SK-MEL-5 (cell line): ENCODE measurements at regions not wholly inside any gene's neighbourhood (a gene's known extent, or its start where the extent isn't known, plus 50 kb on each side); places are given as distances from the start of the nearest gene placed in this dataset.
"Not testable (repeated sequence)": the region's sequence is repeated elsewhere in the genome, so short reads cannot be mapped to it uniquely, and the experiment has no call there.

Experiments
- DNase-seq: peaks from one replicate; pipeline ENCODE4 v3.0.0-alpha.2; 2016; ENCODE audit warnings: low read depth, low spot score
- in situ Hi-C: cut with HindIII; loops from 2 replicates; pipeline ENCODE4 v1.10.0; 2016; ENCODE audit warnings: low sequenced_read_pairs, high pct_unique_total_duplicates, low pct_unique_long_range_greater_than_20kb

DNA sequence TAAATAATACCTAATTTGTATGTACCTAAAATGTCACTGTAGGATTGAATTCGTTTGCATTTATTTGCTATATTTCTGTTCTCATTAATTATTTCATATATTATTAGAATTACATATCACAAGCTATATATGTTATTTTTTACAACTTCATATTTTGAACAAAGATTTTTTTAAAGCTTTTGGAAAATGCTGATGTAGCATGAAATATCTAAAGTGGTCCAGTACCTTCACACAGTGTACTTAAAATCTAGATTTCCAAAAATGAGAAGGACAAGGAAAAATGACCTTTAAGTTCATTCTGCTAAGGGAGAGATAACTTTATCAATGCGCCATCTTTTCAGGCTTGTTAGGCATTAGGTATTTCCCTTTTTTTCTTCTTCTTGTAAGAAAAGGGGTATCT is 71.8 kb downstream of the LARP7 start:
- in situ Hi-C loops: no loop called here
- no peak for DNase-seq

DNA sequence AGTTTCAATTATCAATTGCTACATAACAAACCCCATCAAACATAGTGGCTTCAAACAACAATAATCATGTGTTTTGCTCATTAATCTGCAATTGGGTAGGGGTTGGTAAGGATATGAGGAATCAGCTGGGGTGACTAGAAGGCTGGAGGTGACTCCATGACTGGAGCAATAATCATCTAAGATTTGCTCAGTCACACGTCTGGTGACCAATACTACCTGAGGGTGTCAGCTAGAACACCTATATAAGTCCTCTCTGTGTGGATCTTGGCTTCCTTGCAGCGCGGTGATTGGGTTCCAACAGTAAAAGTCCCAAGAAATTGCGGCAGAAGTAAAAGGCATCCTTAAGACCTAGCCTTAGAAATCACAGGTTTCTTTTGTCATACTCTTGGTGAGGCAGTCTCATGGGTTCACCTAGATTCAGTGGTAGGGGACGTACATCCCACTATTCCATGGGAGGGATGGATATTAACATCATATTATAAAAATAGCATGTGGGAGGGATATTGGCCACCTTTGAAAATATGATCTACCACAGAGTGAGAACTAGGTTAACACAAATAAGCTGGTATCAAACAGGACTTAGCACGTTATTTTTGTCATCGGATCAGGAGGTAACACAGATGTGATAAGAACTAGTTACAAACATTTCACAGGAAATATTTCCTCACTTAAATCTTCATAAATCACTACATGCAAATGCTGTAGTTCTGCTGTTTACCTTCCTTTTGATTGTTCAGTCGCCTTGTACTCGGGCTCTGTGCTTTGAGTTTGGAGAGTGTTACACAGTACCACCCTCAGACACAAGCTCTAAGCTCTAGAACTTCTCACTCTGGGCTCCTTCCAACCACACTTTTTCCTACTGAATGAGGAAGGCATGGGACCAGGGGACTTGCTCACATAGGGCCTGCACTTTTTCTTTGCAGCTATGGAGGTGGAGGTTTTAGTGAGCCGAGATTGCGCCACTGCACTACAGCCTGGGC is 78.3 kb downstream of the LARP7 start:
- in situ Hi-C loops: no loop called here
- no peak for DNase-seq

DNA sequence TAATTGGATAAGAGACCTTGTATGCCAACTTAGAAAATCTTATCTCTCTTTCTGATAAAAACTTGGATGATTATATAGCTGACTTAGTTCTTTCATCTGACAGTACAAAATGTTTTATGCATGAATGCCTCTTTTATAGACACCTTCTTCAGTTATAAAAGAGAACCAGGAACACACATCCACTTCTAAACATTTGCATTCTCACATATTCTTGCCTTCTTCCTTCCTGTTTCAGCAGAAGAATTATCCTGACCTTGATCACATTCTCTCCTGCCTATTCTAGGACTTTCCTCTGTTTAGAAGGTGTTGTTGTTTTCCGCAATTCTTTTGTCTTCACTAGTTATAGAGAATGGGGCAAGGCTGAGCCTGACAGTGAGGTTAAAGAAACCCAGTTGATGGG is 80.9 kb downstream of the LARP7 start:
- no peak for DNase-seq
- in situ Hi-C loops: no loop called here

DNA sequence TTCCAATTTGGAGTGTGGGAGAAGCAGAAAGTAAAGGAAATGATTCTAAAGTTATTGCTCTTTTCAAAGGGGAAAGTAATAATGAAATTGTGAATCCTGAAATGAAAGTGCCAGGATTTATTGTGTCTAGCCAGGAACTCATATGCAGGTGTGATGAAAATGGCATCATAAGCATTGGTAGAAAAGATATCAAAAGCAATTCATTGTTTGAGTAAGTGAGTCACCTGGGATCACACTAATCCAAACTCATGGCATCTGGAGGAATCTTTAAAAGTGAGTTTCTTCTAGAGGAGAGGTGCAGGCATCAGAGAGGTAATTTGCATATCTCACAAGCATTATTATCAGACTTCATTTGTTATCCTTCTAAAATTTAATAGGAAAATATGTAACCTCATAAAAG is 84.7 kb downstream of the LARP7 start:
- no peak for DNase-seq
- in situ Hi-C loops: no loop called here

DNA sequence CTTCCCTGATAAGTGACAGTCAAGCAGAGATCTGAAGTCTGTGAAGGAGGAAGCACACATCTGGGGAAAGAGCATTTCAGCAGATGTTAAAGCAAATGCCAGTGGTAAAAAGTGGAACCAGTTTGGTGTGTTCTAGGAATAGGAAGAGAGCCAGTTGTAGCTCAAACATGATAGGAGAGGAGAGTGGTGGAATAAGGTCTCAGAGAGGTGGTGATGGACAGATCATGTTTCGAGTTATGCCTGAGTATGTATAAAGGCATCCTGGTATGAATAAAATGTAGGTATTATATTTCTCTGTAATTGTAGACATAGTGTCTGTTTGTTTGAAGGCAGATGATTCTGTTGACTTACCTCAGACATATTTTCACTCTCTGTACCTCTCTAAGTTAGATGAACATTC is 89.1 kb downstream of the LARP7 start:
- in situ Hi-C loops: no loop called here
- no peak for DNase-seq

DNA sequence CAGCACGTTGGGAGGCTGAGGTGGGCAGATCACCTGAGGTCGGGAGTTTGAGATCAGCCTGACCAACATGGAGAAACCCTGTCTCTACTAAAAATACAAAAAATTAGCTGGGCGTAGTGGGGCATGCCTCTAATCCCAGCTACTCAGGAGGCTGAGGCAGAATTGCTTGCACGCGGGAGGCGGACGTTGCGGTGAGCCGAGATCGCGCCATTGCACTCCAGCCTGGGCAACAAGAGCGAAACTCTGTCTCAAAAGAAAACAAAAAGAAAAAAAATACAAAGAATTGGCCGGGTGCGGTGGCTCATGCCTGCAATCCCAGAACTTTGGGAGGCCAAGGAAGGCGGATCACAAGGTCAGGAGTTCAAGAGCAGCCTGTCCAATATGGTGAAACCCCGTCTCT is 90.8 kb downstream of the LARP7 start:
- DNase-seq, in situ Hi-C loops: not testable (repeated sequence)

DNA sequence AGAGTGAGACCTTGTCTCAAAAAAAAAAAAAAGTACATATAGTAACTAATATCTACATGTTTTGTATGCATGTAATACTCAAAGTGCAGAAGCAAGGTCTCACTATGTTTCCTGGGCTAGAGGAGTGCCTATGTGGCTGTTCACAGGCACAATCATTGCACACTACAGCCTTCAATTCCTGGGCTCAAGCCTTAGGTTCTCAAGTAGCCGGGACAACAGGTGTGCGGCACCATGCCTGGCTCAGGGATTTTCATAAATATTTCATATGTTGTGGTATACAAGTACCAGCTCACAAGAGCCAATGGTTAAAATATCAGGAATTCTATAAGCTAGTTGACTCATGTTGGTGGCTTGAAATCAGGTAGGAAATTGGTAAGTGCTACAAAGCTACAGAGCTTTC is 94.8 kb downstream of the LARP7 start:
- DNase-seq: no peak
- in situ Hi-C loops: no loop called here

DNA sequence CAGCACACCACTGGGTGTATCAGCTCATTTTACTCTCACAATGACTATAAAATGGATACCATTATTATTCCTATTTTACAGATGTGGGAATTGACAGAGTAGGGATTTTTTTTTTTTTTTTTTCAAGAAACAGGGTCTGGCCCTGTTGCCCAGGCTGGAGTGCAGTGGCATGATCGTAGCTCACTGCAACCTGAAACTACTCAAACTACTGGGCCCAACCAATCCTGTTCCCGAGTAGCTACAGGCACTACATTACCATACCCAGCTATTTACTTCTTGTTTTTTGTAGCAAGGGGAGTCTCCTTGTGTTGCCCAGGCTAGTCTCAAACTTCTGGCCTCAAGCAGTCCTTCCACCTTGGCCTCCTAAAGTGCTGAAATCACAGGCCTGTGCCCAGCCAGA is 95.2 kb downstream of the LARP7 start:
- in situ Hi-C loops: no loop called here
- DNase-seq: no peak

DNA sequence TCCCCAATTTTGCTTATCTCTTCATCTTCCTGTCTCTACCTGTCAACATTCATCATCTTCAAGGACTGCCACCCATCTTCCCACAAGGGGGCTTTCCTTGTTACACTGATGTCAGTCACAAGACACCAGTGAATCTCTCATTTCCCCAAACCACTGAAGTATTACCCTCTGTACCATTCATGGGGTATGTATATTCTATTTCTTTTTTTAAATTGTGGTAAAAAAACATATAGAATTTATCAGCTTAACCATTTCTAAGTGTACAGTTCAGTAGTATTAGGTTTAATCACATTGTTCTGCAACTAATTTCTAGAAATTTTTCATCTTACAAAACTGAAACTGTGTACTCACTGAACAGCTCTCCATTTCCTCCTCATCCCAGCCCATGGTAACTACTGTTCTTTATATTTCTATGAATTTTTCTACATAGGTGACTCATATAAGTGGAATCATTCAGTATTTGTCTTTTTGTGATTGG is 98.6 kb downstream of the LARP7 start:
- DNase-seq: no peak
- in situ Hi-C loops: no loop called here

DNA sequence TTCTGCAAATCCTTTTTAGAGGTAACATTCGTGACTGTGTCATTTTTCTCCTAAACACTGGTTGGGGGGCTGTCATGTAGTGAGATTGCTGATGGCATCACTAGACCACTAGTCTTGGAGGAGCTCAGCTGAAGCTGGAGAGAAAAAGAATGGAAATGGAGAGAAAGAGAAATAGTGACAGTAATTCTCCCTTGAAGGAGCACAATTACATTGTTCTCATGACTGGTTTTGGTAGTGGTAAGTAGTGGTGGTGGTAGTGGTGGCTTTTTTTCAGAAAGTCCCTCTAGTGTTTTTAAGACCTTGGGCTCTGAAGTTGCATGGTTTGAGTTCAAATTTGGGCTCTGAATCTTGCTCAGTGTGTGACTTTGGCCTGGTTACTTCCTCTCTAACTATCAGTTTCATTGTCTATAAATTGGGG is 99.8 kb downstream of the LARP7 start:
- DNase-seq: no peak
- in situ Hi-C loops: no loop called here

DNA sequence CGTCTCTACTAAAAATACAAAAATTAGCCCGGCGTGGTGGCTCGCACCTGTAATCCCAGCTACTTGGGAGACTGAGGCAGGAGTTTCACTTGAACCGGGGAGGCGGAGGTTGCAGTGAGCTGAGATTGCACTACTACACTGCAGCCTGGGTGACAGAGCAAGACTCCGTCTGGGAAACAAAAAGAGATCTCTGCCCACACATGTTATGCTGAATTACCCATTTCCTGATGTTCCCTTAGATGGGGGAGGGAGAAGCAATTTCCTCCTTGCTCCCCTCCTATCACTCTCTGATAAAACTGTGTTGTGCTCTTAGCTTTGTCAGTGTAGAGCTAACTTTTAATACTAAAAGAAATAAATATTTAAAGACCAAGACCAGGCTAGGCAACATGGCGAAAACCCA is 102.5 kb downstream of the LARP7 start:
- in situ Hi-C loops: no loop called here
- no peak for DNase-seq

DNA sequence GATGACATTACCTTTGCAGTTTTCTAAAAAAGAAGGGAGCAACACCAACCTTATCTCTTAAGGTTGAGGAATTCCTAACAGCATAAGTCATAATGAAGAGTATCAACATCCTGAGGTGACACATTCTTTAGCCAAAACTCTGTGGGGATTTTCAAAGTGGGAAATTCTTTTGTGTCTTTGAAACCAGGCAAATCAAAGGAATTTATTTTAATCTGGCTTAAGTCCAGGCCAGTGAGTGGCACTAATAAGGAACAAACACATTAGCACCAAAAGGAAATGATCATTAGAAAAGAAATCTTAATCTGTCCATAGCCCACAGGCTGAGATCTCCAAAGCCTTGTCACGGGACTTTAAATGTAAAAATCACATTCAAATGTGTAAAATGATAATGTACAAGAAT is 110.1 kb downstream of the LARP7 start:
- in situ Hi-C loops: no loop called here
- no peak for DNase-seq

DNA sequence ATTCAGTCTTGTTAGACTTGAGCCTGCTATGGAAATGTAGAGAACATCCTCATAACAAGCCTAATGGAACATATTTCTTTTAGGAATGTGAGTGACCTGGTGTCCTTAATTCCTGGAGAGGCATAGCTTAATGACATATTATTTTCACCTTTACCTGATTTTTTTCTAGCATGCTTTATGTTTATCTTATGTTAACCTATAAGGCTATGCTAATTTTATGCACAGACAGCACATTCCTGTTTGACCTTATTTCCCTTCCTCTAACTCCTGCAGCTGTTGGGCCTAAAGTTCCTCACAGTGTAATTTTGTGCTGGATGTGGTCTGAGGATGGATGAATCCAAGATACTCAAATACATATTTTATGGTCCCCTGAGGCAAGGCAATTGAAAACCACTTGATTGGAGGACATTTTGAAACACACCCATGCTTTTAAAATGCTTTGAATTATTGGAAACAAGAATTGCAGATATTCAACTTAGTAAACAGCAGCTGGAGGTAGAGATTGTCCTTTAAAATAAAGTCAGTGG is 111.5 kb downstream of the LARP7 start:
- in situ Hi-C loops: no loop called here
- DNase-seq: no peak

DNA sequence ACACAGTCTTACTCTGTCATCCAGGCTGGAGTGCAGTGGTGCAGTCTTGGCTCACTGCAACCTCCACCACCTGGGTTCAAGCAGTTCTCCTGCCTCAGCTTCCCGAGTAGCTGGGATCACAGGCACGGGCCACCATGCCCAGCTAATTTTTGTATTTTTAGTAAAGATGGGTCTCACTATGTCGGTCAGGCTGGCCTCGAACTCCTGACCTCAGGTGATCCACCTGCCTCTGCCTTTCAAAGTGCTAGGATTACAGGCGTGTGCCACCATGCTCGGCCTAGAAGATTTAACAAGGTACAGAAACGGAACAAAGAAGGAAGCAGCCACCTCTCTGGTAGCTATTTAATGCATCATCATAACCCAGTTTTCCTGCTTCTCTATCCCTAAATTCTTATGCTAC is 113.8 kb downstream of the LARP7 start:
- in situ Hi-C loops, DNase-seq: not testable (repeated sequence)

DNA sequence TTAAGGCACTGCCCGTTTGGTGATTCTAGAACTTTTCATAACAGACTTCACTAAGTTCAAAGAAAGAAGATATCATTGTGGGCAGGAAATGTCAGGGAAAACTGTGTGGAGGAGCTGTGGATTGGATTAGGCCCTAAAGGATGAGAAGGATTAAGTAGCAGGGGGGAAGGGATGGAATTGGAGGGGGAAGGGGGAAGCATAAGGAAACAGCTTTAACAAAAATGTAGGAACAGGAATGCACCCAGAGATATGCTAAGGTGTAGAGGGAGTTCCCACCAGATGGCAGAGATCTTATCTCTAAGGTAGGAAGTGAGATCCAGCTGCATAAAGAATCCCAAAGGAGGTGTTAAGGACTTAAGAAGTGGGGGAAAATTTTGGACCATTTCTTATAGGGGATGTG is 114.5 kb downstream of the LARP7 start:
- in situ Hi-C loops: no loop called here
- DNase-seq: no peak

DNA sequence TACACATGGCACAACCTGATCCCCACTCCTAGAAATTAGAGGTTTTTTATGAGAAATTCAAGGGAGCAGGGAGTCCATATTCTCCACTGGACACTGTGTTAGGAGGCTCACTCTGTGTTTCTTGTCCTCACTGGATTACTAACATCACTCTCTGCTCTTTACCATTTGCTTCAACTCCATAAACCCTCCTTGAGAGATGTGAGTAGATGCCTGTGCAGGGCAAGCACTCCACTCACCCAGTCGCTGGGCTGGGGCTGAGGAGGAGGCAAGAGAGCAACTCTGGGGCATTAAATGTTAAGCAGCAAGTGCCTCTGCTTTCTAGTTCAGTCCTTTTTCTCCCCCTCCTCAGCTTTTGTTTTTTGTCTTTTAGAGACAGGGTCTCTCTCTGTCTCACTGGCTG is 115.1 kb downstream of the LARP7 start:
- in situ Hi-C loops: no loop called here

DNA sequence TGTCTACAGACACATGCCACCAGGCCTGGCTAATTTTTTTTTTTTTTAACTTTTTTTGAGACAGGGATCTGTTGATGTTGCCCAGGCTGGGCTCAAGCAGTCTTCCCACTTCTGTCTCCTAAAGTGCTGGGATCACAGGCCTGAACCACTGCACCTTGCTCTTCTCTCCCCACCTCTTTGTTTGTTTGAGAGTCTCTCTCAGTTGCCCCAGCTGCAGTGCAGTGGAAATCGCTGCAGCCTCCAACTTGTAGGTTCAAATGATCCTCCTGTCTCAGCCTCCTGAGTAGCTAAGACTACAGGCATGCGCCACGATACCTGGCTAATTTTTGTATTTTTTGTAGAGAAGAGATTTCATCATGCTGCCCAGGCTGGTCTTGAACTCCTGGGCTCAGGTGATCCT is 115.6 kb downstream of the LARP7 start:
- in situ Hi-C loops: no loop called here
- no peak for DNase-seq

More for the DNA sequence above, 115.1 kb downstream of the LARP7 start:
- DNase-seq: no peak

DNA sequence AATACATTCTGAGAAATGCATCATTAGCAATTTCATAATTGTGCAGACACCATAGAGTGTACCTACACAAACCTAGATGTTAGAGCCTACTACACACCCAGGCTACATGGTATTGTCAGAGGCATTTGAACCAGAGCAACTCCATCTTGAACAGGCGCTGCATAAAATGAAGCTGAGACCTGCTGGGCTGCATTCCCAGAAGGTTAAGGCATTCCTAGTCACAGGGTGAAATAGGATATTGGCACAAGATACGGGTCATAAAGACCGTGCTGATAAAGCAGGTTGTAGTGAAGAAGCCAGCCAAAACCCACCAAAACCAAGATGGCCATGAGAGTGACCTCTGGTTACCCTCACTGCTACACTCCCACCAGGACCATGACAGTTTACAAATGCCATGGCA is 116.4 kb downstream of the LARP7 start:
- no peak for DNase-seq
- in situ Hi-C loops: no loop called here

DNA sequence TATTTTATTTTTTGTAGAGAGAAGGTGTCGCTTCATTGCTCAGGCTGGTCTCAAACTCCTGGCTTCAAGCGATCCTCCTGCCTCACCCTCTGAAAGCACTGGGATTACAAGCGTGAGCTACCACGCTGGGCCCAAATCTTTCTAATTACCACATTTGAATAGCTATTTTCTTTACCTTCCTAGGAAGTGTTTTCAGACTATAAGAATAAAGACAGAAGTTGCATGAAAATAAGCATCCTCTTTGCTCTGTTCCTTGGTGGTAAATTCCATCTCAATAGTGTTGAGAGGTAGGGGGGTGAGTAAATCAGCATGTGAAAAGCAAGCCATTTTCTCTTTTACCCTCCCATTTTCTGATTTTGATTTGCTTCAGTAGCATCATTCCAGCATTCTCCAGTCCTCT is 122.4 kb downstream of the LARP7 start:
- no peak for DNase-seq
- in situ Hi-C loops: no loop called here
